Activated naive CD8-positive, alpha-beta T cell treated with anti-CD3 and anti-CD28 coated beads, Interleukin-2, amount 50 U/mL, for 16 hours (primary cell): ENCODE measurements at regions not wholly inside any gene's neighbourhood (a gene's known extent, or its start where the extent isn't known, plus 50 kb on each side); places are given as distances from the start of the nearest gene placed in this dataset.
"Not testable (repeated sequence)": the region's sequence is repeated elsewhere in the genome, so short reads cannot be mapped to it uniquely, and the experiment has no call there.

Experiments
- DNase-seq: peaks from one replicate; pipeline ENCODE4 v3.0.0-alpha.2; 2020; ENCODE audit warnings: low read depth, low spot score

GRCh38 chr11:69904974-69905535 is 85.8 kb upstream of the FGF3 start:
- no peak for DNase-seq

GRCh38 chr11:69905611-69906452 is 86.6 kb upstream of the FGF3 start:
- no peak for DNase-seq

- no peak for DNase-seq
Measured at GRCh38 chr11:69906453-69906907, 87.3 kb upstream of the FGF3 start.

GRCh38 chr11:69907611-69908010 is 88.4 kb upstream of the FGF3 start:
- no peak for DNase-seq

- DNase-seq, result no peak
Measured at GRCh38 chr11:69908511-69909220, 89.5 kb upstream of the FGF3 start.

GRCh38 chr11:69909561-69910518 is 90.6 kb upstream of the FGF3 start:
- no peak for DNase-seq

- no peak for DNase-seq
Measured at GRCh38 chr11:69910519-69911309, 91.5 kb upstream of the FGF3 start.

GRCh38 chr11:69911310-69912160 is 92.3 kb upstream of the FGF3 start:
- no peak for DNase-seq

GRCh38 chr11:69912161-69912910 is 93.1 kb upstream of the FGF3 start:
- DNase-seq, result no peak

- no peak for DNase-seq
Measured at GRCh38 chr11:69912911-69913451, 93.8 kb upstream of the FGF3 start.

GRCh38 chr11:69913591-69914285 is 94.5 kb upstream of the FGF3 start:
- DNase-seq, result no peak

- DNase-seq, result no peak
Measured at GRCh38 chr11:69914286-69915150, 95.3 kb upstream of the FGF3 start.

GRCh38 chr11:69915151-69915500 is 95.9 kb upstream of the FGF3 start:
- DNase-seq, result no peak

GRCh38 chr11:69915501-69916250 is 96.5 kb upstream of the FGF3 start:
- DNase-seq, result no peak

- not testable (repeated sequence) for DNase-seq
Measured at GRCh38 chr11:69916251-69916649, 97.0 kb upstream of the FGF3 start.

- DNase-seq, result no peak
Measured at GRCh38 chr11:69916806-69917387, 97.7 kb upstream of the FGF3 start.
